HG02938 (cell line): ENCODE measurements at regions not wholly inside any gene's neighbourhood (a gene's known extent, or its start where the extent isn't known, plus 50 kb on each side); places are given as distances from the start of the nearest gene placed in this dataset.

Source experiments
- ATAC-seq: cut with Tn5 transposase; IDR thresholded peaks from one replicate; pipeline ENCODE4 v1.9.1; 2021; ENCODE audit warnings: mild to moderate bottlenecking, moderate library complexity; ENCODE audit not compliant: unreplicated experiment

GRCh38 chr13:106918557-106918860 is 350.6 kb upstream of the ARGLU1 start:
- no peak for ATAC-seq

DNA sequence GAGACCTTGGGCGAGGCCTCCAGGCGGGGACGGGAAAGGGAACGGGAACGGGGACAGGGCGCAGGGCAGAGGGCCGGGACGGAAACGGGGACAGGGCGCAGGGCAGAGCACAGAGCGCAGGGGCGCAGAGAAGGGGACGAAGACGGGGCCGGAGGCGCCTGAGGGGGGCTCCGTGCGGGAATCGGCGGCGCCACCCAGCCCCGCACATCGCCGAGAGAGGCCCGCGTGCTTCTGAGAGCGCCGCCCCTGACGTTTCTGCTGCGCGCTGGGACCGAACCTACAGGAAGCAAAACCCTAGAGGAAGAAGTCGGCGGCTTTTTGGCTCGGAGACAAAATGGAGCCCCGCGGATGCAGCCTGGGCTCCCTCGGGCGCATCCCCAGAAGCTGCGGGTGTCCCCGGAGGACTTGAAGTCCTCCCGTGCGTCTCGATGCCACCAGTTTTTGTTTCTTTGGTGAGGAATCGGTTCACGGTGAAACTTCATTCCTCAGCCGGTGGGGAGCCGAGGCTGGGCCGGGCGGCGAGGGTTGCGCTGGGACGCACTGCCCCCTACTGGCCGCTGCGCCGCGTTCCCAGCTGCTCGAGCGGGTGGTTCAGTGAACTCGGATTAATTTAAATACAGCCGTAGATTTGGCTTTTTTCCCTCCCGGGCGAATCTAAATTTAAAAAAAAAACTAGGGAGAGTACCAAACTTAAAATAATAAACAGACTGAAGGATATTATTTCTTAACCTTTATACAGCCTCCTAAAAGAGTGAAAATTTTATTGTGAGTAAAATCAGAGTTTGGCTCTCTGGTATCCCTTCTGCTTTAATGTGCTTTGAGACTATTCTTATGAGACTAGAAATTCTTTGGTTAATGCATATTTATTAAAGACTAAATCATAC is 350.0 kb upstream of the ARGLU1 start:
- peak; percentile 87 for ATAC-seq

DNA sequence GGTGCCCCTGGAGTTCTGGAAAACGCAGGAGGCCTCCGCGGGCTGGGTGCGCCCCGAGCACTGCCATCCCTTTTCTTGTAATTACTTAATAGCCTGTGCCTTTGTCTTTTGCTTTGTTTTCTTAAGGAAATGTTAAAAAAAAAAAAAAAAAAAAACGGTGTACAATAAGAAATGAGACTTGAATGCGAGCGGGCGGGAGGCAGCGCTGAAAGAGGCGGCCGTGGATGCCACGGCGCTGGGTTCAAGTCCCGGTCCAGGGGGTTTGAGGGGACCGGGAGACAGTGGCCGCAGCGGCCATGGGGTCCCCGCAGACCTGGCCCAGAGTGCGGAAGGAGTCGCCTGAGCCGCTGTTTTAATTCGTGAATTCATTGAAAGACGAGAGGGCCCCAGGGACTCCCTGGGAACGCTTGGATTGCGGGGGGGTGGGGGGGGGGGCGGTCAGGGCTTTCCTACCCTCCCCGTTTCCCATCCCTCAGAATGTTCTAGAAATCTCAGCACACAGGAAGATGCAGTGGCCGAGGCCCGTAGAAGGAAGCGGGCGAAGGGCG is 349.2 kb upstream of the ARGLU1 start:
- no peak for ATAC-seq

GRCh38 chr13:106916329-106916976 is 348.5 kb upstream of the ARGLU1 start:
- no peak for ATAC-seq

GRCh38 chr13:106915146-106915545 is 347.2 kb upstream of the ARGLU1 start:
- ATAC-seq, result no peak

- no peak for ATAC-seq
Observed at GRCh38 chr13:106911627-106912026, 343.7 kb upstream of the ARGLU1 start.

DNA sequence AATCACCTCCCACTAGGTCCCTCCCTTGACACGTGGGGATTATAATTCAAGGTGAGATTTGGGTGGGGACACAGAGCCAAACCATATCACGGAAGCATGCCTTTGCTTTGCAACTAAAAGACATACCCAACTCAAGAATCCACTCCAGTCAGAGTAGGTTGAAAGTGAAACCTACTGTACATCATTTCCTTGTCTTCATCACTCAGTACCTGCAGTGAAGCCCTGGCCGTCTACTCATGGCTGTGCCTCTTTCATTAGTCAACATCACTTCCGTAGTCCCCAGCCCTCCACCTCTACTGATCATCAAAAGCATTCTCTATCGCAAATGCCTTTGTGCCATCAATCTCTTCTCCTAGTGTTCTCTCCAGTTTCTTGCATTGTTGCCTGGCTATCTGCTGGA is 343.1 kb upstream of the ARGLU1 start:
- no peak for ATAC-seq

DNA sequence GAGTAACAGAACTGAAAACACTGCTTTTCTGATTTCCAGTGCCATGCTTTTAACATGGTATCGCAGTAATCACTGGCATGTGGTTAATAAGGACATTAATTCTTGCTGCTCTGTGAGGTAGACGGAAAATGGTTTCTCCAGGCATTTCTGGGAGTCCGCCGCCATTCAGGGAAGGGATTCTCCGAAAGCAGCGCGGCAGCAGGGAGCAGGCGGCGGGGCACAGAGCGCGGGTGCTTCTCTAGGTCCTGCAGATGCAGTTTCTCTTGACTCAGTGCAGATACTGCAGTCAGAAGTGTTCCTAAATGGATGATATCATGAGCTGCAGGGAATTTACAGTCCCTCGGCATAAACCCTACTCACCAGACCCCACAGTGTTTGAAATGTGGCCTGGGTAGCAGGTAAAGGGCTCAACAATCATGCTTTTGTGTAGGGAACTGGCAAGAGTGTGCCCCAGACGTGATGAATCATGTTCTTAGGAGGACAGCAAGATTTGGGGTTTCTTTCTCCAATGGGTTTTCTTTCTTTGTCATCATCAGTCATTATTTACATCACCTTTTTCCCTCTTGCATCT is 338.6 kb upstream of the ARGLU1 start:
- no peak for ATAC-seq

DNA sequence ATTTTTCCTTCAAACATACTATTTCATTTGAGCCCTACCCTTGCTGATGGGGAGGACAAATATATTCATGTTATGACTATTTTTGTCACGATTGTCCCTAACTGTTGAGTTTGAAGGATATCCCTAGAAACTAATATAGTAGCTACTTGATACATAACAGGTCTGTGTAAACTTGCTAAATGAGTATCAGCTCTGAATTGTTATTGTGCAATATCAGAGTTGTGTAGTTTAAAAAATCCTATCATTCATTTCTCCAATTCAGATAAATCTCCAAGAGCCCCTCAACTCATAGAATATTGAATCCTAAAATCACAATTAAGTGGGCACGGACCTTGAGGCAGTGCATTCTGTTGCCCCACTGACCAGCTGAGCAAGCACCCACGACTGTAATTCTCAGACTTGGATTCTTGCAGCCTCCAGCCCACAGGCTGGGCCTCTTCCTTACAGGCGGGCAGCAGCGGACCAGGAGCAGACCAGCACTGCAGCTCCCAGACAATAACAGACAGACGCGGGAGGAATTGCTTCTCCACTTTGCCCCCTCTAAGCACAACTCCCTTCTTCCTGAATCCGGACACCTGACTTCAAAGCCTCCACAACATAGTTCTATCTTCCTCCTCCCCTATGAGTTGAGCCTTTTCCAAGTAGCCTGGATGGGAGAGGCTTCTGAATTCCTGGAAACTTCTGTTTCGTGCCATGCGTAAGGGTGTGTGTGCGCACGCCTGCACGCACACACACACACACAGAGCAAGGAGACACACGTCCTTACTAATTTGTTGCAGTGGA is 337.6 kb upstream of the ARGLU1 start:
- ATAC-seq, result no peak

GRCh38 chr13:106899442-106899841 is 331.5 kb upstream of the ARGLU1 start:
- no peak for ATAC-seq

DNA sequence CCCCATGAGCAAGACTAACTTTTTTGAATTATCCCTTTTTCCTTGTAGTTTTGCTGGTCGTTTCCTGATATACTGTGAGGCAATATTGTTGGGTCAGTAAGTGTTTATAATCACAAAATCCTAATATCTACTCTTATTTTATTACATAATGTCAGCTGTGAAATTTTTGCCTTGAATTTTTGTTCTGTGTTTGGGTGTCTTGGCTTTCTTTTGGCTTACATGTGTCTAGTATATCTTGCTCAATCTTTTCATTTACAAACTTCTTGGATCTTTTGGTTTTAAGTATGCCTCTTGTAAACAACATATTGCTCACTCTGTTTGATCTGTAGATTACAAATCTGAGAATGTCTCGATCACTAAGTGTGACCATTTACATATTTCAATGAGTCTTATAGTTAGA is 330.3 kb upstream of the ARGLU1 start:
- ATAC-seq, result no peak

GRCh38 chr13:106888148-106888547 is 320.2 kb upstream of the ARGLU1 start:
- ATAC-seq, result no peak

GRCh38 chr13:106887686-106888085 is 319.7 kb upstream of the ARGLU1 start:
- ATAC-seq, result no peak

- ATAC-seq, result no peak
Observed at GRCh38 chr13:106883976-106884375, 316.0 kb upstream of the ARGLU1 start.

- no peak for ATAC-seq
Observed at GRCh38 chr13:106882246-106882645, 314.3 kb upstream of the ARGLU1 start.

DNA sequence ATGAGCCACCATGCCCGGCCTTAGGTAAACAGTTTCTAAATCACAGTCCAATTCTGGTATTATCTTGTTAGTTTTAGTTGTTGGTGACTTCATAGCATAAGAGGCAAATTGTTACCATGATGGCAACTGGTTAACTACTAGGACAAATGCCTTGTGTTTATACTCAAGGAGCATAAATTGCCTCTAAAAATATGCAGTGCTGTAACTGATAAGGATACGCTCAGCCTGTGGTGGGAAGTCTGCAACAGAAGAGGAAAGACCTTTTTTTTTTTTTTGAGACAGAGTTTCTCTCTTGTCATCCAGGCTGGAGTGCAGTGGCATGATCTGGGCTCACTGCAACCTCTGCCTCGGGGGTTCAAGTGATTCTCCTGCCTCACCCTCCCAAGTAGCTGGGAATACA is 311.9 kb upstream of the ARGLU1 start:
- no peak for ATAC-seq

DNA sequence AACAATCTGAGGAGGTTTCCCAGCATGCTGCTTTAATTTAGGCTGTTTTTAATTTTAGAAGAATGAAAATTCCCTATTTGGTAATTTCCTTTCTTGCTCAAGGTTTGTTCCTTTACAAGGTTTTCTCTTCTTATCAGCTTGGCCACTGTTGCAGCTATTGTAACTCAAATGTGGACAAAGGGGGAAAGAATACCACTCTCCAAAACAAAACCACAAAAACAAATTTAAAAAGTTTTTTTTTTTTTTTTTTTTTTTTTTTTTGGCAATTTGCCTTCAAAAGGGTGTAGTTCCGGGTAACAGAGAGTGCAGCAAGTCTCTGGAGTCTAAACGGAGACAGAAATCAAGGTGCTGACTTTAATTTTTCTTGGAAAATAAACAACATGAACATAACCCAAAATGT is 306.4 kb upstream of the ARGLU1 start:
- no peak for ATAC-seq

- ATAC-seq, result no peak
Observed at GRCh38 chr13:106873810-106874209, 305.9 kb upstream of the ARGLU1 start.

GRCh38 chr13:106867249-106867648 is 299.3 kb upstream of the ARGLU1 start:
- ATAC-seq, result no peak

- ATAC-seq, result no peak
Observed at GRCh38 chr13:106865716-106866440, 297.9 kb upstream of the ARGLU1 start.

- no peak for ATAC-seq
Observed at GRCh38 chr13:106859533-106859904, 291.6 kb upstream of the ARGLU1 start.
